Amygdala (tissue), 56 donors: ENCODE measurements at regions not wholly inside any gene's neighbourhood (a gene's known extent, or its start where the extent isn't known, plus 50 kb on each side); places are given as distances from the start of the nearest gene placed in this dataset.
"Not testable (repeated sequence)": the region's sequence is repeated elsewhere in the genome, so short reads cannot be mapped to it uniquely, and the experiment has no call there.

Source experiments
- DNase-seq, 56 donors: peaks; one replicate each; lab custom pipeline; 2025; lab: John Stamatoyannopoulos, UW

DNA sequence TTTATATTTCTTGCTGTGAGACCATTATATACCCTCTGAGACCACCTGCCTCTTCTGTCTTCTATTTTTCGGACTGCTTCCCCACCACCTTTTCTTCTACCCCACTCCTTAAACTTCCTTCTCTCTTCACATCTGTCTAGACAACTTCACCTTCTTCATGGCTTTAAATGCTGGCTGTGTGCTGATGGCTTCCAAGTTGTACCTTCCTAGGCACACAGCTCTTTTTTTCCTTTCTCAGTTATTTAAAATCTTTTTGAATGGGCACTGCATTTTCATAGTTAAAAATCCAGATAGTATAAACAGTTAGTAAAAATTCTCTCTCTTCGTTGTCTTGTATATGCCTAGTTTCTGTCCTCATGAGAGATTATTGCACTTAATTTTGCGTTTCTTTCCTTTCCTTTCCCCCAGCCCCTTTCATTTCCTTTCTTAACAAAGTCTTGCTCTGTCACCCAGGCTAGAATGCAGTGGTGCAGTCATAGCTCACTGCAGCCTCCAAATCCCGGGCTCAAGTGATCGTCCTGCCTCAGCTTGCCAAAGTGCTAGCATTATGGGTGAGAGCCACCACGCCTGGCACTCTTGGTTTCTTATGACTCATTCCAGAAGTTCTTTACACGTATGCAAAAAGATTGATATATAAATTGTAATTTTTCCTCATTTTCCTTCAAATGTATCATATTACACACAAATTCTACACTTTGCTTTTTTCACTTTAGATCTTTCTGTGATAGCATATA lies 114.3 kb downstream of the NPIPB5 start:
- no peak for DNase-seq

DNA sequence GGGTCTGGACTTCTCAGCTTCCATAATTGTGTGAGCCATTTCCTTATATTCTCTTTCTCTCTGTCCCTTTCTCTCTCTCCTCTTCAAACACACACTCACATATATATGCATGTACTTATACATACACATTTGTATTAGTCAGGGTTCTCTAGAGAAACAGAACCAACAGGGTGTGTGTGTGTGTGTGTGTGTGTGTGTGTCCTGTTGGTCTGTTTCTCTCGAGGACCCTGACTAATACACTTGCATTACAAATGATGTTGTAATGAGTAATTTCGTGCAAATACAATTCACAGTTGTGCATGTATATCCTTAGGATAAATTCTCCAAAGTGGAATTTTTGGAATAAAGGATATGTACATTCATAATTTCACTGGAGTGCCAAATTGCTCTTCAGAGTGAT lies 115.3 kb downstream of the NPIPB5 start:
- no peak for DNase-seq

DNA sequence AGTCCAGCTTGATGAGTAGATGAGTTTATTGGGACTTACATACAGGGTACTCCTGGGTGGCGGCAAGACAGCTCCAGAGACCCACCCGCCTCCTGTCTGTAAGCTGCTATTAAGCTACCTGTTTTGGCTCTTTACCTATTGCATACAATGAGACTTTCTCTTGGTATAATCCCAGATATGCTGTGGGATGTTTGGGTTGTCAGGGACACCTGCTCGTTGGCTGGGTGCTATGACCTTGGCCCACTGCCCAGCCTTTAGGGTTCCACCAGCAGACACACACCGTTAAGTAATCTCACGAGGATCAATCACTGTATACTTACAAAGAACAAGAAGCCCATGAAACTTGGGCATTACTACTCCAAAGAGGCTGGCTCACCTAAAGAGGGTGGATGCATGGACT lies 116.4 kb downstream of the NPIPB5 start:
- DNase-seq: no peak

DNA sequence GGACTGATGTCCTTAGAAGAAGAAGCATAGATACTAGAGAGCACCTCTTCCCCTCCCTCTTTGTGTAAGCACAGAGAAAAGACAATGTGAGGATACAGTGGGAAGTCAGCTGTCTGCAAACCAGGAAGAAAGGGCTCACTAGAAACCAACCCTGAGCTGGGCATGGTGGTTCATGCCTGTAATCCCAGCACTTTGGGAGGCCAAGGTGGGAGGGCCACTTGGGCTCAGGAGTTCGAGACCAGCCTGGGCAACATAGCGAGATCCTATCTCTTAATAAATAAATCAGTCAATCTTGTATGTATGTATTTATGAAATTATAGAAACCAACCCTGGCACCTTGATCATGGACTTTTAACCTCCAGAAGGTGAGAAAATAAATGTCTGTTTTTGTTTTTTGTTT lies 118.3 kb downstream of the NPIPB5 start:
- no peak for DNase-seq

DNA sequence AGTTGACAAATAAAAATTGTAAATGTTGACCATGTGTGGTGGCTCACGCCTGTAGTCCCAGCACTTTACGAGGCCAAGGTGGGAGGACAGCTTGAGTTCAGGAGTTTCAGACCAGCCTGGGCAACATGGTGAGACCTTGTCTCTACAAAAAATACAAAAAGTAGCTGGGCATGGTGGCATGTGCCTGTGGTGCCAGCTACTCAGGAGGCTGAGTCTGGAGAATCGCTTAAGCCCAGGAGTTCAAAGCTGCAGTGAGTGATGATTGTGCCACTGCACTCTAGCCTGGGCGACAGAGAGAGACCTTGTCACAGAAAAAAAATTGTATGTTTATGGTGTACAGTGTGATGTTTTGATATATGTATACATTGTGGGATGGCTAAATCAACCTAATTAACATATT lies 119.6 kb downstream of the NPIPB5 start:
- DNase-seq: no peak

DNA sequence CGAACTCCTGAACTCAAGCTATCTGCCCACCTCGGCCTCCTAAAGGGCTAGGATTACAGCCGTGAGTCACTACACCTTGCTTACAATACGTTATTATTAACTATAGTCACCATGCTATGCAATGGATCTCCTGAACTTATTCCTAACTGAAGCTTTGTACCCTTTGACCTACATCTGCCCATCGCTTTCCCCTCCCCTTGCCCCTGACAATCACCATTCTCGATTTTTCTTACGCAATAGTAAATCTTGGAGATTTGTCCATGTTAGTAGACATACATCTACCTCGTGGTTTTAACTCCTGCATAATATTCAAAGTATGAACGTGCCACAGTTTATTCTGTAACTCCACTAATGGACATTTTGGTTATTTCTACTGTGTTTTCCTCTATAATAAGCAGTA lies 120.6 kb downstream of the NPIPB5 start:
- DNase-seq: no peak

DNA sequence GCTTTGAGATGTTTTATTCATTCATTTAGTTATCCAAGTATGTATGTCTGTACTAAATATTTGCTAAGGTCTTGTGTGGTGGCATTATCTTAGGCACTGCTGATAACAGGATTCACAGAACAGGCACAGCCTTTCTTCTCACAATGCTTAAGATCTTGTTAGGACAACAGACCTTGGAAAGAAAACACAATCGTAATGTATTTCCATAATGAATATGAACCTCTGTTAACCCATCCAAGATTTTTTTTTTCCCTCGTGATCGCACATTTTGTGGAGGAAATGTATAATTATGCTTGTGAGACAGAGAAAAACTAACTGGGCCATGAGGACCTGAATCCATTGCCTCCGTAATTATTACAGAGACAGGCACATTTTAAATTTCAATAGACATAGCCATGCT lies 121.9 kb downstream of the NPIPB5 start:
- no peak for DNase-seq

DNA sequence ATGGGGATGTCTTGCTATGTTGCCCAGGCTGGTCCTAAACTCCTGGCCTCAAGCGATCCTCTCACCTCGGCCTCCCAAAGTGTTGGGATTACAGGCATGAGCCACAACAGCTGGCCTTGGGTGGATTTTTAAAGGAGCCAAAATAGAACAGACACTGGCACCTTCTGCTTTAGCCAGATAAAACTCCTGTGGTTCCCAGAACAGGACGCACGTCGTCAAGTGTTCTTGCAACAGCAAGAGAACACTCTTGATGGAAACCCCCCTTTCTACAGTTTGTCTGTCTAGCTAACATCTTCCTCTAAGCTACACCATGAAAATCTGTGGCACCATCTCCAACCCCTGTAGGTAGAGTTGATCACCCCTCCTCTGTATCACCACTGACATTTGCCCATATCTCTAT lies 122.6 kb downstream of the NPIPB5 start:
- no peak for DNase-seq

DNA sequence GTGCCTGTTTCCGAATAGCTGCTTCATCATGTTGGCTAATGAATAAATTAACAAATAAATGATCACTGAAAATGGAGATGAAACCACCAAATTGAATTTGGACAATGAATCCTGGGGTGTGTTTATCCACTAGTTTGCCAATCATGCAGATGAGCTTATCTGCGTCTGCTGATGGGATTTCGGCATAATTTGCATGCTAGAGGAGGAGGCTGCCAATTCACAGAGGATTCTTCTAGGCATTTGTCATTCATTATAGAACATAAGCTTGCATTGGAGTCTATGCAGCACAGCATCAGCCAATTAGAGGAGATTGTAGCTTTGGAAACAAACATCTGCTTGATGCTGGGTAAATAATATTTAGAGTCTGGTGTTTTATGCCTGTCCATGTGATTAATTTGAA lies 123.1 kb downstream of the NPIPB5 start:
- peak in 3 of 56 donors; percentile 3 to 15 (median 8) for DNase-seq

DNA sequence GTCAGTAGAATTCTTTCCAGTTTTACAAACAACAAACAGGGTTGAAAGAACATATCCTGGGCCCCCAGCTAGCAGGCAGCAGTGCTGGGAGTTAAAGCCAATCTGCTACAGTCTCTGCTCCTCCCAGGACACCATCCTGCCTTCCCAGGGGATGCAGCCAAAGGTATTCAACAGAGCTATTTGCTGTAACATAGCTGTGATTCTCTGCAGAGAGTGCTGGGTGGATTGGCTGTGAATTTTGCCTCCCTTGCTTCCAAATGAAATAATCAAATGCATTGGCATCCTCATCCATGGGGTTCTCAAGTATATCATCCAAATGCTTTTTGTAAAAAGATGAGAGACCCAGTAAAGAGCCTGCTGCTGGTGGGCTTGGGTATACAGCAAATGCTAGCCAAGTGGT lies 124.3 kb downstream of the NPIPB5 start:
- no peak for DNase-seq

DNA sequence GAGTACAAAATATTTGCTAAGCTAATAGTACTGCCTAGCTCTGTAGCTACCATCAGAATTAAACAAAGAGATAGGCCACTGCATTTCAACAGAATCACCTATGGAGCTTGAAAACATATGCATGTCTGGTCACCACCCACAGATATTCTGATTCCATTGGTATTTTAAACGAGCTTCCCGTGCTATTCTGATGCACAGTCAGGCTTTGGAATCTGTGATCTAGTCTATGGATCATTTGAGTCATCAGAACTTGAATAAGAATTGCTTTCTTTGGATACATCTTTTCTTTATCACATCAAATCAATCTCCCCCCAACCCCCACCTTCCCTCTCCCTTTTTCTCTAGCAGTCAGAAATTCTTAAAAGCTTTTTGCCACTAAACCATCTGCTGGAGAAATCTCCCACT lies 124.7 kb downstream of the NPIPB5 start:
- peak in 1 of 56 donors; percentile 41 for DNase-seq

DNA sequence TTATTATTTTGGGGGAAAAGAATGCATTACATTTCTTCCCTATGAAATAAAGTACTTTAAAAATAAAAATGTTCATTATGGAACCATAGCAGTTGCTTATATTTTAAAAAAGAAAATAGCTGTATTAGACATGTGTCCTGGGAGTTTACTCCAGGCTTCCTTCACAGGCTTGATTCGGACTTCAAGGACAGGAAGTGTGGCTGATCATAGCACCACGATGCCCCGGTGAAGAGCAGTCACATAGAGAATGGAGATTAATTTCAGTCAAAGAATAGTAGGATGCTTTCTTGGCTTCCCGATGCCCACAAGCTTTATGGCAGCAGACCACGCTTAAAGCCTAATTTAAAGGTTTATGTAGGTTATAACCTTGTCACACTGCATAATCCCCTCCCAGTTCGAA lies 125.1 kb downstream of the NPIPB5 start:
- no peak for DNase-seq

DNA sequence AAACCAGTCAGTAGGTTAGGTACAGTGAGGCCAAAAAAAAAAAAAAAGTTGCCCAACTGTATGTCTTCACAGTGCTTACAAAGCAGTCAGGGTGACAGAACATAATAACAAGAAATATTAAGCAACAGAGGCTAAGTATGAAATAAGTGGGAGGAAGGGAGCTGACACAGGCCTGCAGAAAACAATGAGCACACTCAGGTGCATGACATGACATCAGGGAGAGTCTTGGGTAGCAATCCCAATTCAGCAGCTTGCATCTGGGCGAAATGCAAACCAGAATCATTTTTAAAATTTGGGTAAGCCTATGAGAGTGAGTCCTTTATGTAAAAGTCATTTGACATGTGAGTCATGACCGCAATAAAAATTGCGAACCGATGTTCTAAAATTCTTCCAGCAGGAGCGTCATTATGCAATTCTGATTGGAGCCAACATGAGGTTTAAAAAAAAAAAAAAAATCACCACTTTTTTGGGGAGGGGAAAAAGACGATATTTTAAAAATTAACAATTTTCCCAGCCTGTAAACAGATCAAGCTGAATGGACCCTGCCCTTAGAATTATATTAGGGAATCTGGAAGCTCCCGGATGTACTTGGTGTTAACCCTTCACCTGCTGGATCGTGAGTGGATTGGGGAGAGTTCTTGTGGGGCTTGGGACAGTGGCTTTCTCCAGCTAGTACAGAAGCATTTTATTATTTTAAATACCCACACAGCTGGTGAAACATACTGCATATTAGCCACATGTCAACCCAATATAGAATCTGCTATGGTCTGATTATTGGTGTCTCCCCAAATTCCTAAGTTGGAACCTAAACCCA lies 127.9 kb downstream of the NPIPB5 start:
- no peak for DNase-seq

DNA sequence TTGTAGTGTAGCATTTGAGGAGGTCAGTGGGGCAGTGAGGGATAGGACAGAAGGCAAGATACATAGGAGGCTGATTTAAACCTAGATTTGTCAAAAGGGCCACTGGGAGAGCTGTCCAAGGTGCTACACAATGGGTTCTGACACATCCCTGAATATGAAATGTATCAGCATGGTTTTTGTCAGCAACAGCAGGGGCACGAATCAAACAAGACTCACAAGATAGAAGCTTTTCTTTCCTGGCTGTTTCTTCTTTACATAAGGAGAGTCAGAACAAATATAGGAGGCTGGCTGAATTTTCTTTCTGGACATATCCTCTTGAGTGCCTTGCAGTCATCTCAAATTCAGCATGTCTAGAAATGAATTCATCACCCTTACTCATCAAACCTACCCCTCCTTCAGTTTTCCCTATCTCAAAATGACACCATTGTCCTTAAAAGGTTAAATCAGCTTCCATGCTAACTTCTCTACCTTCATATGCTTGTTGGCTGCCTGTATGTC lies 130.5 kb downstream of the NPIPB5 start:
- no peak for DNase-seq

DNA sequence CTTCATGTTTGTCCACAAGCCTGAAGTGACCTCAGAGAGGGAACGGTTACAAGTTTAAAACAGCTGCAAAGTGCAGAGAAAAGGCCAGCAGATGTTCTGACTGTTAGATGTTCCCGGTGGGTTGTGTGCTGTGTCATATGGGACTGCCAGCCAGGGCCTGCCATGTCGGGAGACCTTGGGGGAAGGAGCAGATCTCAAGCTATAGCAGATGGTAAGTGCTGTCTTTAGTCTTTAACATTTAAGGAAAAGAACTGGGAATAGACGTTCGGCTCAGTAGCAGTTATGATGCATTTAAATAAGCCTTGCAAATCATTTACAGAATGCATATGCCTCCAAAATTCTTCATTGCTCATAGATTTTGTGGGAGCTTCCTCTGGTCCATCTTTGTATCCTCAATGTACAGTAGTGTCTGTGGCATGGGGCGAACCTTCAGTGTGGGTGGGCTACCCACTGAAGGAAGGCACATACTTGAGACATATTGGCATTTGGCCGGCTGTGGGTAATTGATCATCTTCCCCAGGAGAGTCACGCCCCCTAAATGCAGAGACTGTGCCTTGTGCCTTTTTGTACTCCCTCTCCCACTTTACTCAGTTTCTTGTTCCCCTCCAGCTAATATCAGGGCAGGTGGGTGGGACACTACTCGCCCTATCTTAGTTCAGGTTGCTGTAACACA lies 131.9 kb downstream of the NPIPB5 start:
- no peak for DNase-seq

DNA sequence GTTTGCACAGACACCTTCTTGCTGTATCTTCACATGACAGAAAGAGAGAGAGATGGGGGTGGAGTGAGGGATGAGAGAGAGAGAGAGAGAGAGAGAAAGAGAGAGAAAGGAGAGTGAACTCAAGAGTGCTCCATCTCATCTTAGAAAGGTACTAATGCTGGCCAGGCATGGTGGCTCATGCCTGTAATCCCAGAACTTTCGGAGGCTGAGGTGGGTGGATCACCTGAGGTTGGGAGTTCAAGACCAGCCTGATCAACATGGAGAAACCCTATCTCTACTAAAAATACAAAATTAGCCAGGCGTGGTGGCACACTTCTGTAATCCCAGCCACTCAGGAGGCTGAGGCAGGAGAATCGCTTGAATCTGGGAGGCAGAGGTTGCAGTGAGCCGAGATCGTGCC lies 132.5 kb downstream of the NPIPB5 start:
- DNase-seq: not testable (repeated sequence)

DNA sequence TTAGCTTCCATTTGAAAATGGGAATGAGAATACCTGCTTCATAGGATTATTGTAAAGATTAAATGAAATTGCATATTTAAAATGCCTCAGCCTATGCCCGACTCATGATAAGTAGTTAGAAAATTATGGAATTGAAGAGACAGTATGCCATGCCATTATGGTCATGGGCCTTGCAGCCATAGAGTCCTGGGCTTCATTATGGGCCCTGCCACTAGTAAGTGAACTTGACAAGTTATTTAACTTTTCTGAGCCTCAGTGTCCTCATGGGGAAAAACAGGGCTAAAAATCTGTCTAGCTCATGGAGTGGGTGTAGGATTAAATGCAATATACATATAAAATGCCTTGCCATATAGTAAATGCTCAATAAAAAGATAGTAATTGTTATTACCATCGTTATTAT lies 133.2 kb downstream of the NPIPB5 start:
- no peak for DNase-seq

DNA sequence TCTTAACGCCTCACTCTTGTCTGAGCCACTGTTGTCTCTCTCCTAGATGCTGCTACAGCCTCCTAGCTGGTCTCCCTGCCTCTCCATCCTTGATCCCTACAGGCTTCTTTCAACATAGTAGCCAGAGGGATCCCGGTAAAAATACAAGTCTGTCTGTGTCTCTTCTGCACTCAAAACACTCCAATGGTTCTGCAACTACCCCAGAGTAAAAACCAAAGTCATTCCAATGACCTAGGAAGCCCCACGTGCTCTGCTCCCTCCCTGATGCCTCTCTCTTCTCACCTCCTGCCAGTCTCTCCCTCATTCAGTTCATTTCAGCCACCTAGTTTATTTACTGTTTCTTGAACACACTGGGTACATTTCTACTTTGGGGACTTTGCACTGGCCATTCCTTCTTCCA lies 135.2 kb downstream of the NPIPB5 start:
- no peak for DNase-seq

DNA sequence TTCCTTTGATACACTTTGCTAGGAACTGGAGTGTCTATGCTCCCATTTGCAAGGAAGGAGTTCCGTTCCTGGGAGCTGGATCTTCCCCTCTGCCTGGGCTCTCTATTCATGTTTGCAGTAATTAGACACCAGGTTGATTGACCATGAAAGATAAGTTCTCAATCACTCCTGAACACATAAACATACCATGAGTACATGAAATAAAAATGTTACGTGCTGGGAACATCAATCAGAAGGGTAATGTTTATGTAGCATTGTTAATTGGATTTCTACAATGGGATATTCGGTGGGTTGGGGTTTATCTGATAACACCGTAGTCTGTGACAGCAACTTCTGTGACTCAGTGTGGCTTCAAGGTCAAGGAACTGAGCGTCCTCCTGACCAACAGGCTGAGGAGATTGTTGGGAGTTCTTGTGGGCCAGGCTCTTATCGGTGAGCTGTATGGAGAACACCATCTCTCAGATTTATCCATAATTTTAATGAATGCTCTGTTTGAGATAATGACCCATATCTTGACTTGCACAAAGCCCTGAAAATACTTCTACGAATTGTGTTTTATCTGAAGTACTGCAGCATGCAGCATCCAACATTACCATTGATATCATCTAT lies 136.4 kb downstream of the NPIPB5 start:
- DNase-seq: no peak

DNA sequence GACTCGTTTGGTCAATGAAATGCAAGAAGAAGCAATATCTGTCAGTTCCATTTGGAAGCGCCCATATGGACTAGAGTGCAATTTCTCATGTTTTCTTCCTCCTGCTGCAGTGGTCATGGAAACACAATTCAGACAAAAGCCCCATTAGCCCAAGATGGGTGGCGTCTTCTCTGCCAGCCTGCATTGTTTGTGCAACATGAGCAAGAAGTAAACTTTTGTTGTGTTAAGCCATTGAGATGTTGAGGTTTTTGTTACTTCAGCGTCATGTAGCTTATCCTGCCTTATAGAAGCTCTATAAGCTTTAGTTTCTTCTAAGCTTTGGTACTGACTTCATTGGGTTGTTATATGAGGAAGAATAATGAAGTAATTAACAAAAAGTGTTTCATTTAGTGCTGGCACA lies 137.4 kb downstream of the NPIPB5 start:
- DNase-seq: no peak

DNA sequence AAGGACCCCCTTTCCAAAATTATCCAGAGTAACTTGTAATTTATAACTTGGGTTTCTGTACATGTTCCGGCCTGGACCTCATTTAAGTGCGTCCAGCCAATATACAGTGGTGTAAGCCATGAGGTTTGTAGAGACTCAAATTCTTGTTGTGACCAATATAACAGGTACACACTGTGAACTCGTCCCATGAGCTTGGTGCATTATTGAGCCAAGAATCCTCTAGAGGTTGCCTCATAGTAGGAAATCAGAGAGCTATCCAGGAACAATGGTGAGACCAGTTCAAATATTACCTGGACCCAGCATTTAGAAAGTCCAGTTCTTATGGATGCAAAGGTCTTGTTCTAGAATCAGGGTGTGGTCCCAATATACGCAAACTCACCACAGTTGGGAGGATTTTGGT lies 138.2 kb downstream of the NPIPB5 start:
- no peak for DNase-seq
